ENCODE measurements at regions not wholly inside any gene's neighbourhood (a gene's known extent, or its start where the extent isn't known, plus 50 kb on each side); places are given as distances from the start of the nearest gene placed in this dataset.

GRCh38 chr2:217204358-217204757 is 344.5 kb upstream of the TNP1 start:
- TF ChIP-seq CTCF (IDR thresholded peaks at IDR 0.05; ENCODE audit: poor library complexity) (no peak), EZH2 (IDR thresholded peaks at IDR 0.05; ENCODE audit: borderline replicate concordance) (no peak), EZH2phosphoT487 (IDR thresholded peaks at IDR 0.05; ENCODE audit: low read depth, severe bottlenecking, unreplicated experiment) (no peak)
